Upper lobe of left lung (tissue), 4 donors: ENCODE measurements at regions not wholly inside any gene's neighbourhood (a gene's known extent, or its start where the extent isn't known, plus 50 kb on each side); places are given as distances from the start of the nearest gene placed in this dataset.

Experiments used
- POLR2A ChIP-seq, 4 donors: fragments of 450-650 bp; IDR thresholded peaks; one replicate each; pipeline ENCODE4 v1.5.1; 2016 to 2017; ENCODE audit warnings: antibody characterized with exemption in 4 of 4, mild to moderate bottlenecking in 2 of 4
- POLR2AphosphoS5 ChIP-seq, 2 donors: sonication (generic); formaldehyde crosslinking; IDR thresholded peaks; one replicate each; pipeline ENCODE4 v1.5.1; 2017; ENCODE audit warnings: antibody characterized with exemption in 2 of 2
- TF ChIP-seq, protein P1 (sequence below), 6 experiments: fragments of 450-650 bp in 4 of 6; fragments of 200-600 bp in 2 of 6; sonication (generic) in 2 of 6; IDR thresholded peaks; one replicate each; pipeline ENCODE4 v1.5.1; 2016 to 2019; ENCODE audit warnings: antibody characterized with exemption in 6 of 6

DNA sequence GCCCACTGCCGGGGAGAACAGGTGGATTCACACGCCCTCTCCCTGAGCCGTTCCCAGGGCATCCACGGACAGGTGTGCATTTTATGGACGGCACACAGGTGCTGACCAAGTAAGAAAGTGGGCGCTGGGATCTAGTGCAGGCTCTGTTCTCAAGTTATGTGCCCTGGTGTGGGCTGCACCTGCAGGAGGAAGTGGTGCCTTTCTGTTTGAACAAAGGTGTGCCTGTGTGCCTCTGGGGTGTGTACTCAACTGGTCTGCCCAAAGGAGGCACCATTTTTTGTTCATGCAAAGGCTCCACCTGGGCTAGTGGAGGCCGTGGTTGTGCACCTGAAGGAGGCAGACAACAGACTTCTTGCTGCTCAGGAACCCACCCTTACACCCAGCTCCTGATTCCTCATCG, 88.2 kb upstream of the HK2 start:
- no peak for TF ChIP-seq POLR2AphosphoS5 (IDR thresholded peaks at IDR 0.05)
- TF ChIP-seq POLR2A (IDR thresholded peaks at IDR 0.05): no peak
- TF ChIP-seq, protein P1, sequence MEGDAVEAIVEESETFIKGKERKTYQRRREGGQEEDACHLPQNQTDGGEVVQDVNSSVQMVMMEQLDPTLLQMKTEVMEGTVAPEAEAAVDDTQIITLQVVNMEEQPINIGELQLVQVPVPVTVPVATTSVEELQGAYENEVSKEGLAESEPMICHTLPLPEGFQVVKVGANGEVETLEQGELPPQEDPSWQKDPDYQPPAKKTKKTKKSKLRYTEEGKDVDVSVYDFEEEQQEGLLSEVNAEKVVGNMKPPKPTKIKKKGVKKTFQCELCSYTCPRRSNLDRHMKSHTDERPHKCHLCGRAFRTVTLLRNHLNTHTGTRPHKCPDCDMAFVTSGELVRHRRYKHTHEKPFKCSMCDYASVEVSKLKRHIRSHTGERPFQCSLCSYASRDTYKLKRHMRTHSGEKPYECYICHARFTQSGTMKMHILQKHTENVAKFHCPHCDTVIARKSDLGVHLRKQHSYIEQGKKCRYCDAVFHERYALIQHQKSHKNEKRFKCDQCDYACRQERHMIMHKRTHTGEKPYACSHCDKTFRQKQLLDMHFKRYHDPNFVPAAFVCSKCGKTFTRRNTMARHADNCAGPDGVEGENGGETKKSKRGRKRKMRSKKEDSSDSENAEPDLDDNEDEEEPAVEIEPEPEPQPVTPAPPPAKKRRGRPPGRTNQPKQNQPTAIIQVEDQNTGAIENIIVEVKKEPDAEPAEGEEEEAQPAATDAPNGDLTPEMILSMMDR (IDR thresholded peaks at IDR 0.05): no peak
